CD4-positive, alpha-beta T cell (primary cell): ENCODE measurements at regions not wholly inside any gene's neighbourhood (a gene's known extent, or its start where the extent isn't known, plus 50 kb on each side); places are given as distances from the start of the nearest gene placed in this dataset.

Source experiments
- ATAC-seq: fragments of 200-7000 bp; cut with Tn5 transposase; one replicate; pipeline ENCODE4 v1.10.0; 2022; ENCODE audit warnings: mild to moderate bottlenecking; ENCODE audit not compliant: poor library complexity
- CTCF ChIA-PET: fragments of 350-600 bp; sonication (Branson Sonifier 250); formaldehyde crosslinking; loops from one replicate; lab custom pipeline; 2021; ENCODE audit warnings: antibody characterized with exemption, inconsistent platforms; lab: Charles Lee
- POLR2A ChIA-PET: fragments of 350-600 bp; sonication (Branson Sonifier 250); formaldehyde crosslinking; loops from one replicate; lab custom pipeline; 2021; ENCODE audit warnings: antibody characterized with exemption, inconsistent platforms; lab: Charles Lee
- DNase-seq, 14 experiments: peaks; one replicate each; pipeline ENCODE4 v3.0.0-alpha.2; 2013 to 2020; ENCODE audit warnings: mixed read lengths in 2 of 14
- H3K27ac ChIP-seq, 2 donors: one replicate each; pipeline versions ENCODE4 v1.5.1 to v1.7.0; 2013; ENCODE audit warnings: low read length in 2 of 2, low read depth in 1 of 2, mild to moderate bottlenecking in 1 of 2
- H3K27me3 ChIP-seq, 2 experiments: 1 replicate in 1 of 2; 2 replicates in 1 of 2; pipeline versions ENCODE4 v1.6.1 to v1.7.0; 2013; ENCODE audit warnings: low read length in 2 of 2, control low read depth in 1 of 2, mild to moderate bottlenecking in 1 of 2, moderate library complexity in 1 of 2; ENCODE audit not compliant: insufficient read depth in 2 of 2, control insufficient read depth in 1 of 2
- H3K36me3 ChIP-seq: one replicate; pipeline ENCODE4 v1.6.1; 2013; ENCODE audit warnings: low read length, control low read depth; ENCODE audit not compliant: insufficient read depth
- H3K4me1 ChIP-seq: one replicate; pipeline ENCODE4 v1.6.1; 2013; ENCODE audit warnings: low read length, control low read depth; ENCODE audit not compliant: insufficient read depth
- H3K4me3 ChIP-seq: one replicate; pipeline ENCODE4 v1.5.1; 2013; ENCODE audit warnings: mild to moderate bottlenecking, low read length, moderate library complexity
- H3K9me3 ChIP-seq, 2 experiments: 1 replicate in 1 of 2; 2 replicates in 1 of 2; pipeline versions ENCODE4 v1.6.1 to v1.7.0; 2013; ENCODE audit warnings: low read length in 2 of 2, mild to moderate bottlenecking in 2 of 2, control low read depth in 1 of 2, moderate library complexity in 1 of 2; ENCODE audit not compliant: control insufficient read depth in 1 of 2, insufficient read depth in 1 of 2
- H3K27ac Mint-ChIP-seq: one replicate; pipeline ENCODE4 v1.8.0; 2020; ENCODE audit warnings: mixed read lengths
- H3K27me3 Mint-ChIP-seq: one replicate; pipeline ENCODE4 v1.8.0; 2021; ENCODE audit warnings: mixed read lengths
- H3K36me3 Mint-ChIP-seq: one replicate; pipeline ENCODE4 v1.8.0; 2021; ENCODE audit warnings: low read depth, mixed read lengths
- H3K4me1 Mint-ChIP-seq: one replicate; pipeline ENCODE4 v1.8.0; 2021; ENCODE audit warnings: low read depth, mixed read lengths
- H3K4me3 Mint-ChIP-seq: one replicate; pipeline ENCODE4 v1.8.0; 2020; ENCODE audit warnings: mild to moderate bottlenecking, mixed read lengths
- H3K9me3 Mint-ChIP-seq: one replicate; pipeline ENCODE4 v1.8.0; 2020; ENCODE audit warnings: mixed read lengths
- intact Hi-C, 2 experiments: fragments of 100-400 bp; cut with DNase I in 1 of 2; cut with micrococcal nuclease in 1 of 2; formaldehyde crosslinking; loops; one replicate each; pipeline versions ENCODE4 v1.15.1 to v1.9.0; 2023 to 2025; cut with DNase I, micrococcal nuclease
- TF ChIP-seq, protein P1 (sequence below): fragments of 200-600 bp; IDR thresholded peaks from one replicate; pipeline ENCODE4 v1.8.0; 2022; ENCODE audit warnings: antibody characterized with exemption, mild to moderate bottlenecking

DNA sequence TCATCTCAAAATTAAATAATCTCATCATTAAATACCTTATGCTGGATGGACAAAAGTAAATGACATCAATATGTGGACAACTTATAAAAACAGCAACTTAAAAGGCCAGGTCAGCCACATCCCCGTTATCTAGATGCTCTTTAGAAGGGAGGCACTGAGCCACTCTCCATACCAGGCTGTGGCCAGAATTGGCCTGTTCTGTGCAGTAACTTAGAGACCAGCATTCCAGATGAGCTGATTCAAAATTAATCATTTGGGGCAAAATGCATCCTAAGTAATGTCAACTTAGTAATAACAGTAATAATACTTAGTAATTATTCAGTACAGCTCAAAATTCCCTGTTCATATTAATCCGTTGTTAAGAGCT lies 373.6 kb downstream of the FBXW7 start:
- TF ChIP-seq, protein P1, sequence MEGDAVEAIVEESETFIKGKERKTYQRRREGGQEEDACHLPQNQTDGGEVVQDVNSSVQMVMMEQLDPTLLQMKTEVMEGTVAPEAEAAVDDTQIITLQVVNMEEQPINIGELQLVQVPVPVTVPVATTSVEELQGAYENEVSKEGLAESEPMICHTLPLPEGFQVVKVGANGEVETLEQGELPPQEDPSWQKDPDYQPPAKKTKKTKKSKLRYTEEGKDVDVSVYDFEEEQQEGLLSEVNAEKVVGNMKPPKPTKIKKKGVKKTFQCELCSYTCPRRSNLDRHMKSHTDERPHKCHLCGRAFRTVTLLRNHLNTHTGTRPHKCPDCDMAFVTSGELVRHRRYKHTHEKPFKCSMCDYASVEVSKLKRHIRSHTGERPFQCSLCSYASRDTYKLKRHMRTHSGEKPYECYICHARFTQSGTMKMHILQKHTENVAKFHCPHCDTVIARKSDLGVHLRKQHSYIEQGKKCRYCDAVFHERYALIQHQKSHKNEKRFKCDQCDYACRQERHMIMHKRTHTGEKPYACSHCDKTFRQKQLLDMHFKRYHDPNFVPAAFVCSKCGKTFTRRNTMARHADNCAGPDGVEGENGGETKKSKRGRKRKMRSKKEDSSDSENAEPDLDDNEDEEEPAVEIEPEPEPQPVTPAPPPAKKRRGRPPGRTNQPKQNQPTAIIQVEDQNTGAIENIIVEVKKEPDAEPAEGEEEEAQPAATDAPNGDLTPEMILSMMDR: no peak
- Histone ChIP-seq H3K9me3 (no peaks in the 10 kb centered on the region), H3K36me3 (no peaks in the 10 kb centered on the region), H3K27me3 (no peaks in the 10 kb centered on the region), H3K27ac (no peak overlapping the region), H3K4me1 (no peaks in the 10 kb centered on the region), H3K4me3 (no peak overlapping the region)
- Mint-ChIP-seq H3K4me1 (peaks cover 29% of the 10 kb centered on the region), H3K36me3 (no peaks in the 10 kb centered on the region), H3K27ac (no peak overlapping the region), H3K27me3 (no peaks in the 10 kb centered on the region), H3K9me3 (peaks cover 4% of the 10 kb centered on the region), H3K4me3 (no peak overlapping the region)
- intact Hi-C loops: no loop called here
- ChIA-PET POLR2A (interaction anchor here (0.6 kb wide), 1 partner anchor 41 kb away, joined by 3 read pairs; no protein-coding TSS in a partner anchor), CTCF (no interaction called here)
- ATAC-seq (no peak), DNase-seq (no peak)

DNA sequence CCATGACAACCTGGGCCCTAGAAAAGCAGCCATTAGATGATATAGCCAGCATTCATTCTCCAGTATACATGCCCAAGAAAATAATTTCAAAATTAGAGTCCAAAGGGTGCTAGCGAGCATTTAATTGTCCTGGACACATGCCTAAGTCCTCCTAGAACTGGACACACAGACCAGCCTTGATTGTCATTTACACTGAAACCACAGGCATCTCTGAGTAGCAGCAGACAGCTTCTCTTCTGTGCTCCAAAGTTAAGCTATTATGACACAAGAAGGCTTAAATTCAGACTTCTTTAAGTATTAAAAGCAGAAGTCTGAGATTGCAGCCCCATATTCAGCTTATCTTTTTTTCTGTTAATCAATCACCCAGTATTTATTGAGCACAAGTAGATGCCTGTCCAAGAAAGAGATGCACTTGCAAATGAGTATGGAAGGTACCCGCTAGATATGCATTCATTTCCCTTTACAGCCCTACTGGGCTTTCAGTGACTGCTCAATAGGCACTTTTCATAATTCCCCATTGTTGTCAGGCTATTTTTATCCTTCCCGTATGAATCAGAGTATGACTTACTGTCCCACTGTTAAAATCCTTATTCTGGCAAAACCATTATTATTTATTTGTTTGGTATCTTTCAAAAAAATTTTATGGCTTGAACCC lies 374.1 kb downstream of the FBXW7 start:
- no peak overlapping the region for H3K4me3 ChIP-seq
- Mint-ChIP-seq H3K4me3 (no peak overlapping the region), H3K36me3 (no peaks in the 10 kb centered on the region), H3K27me3 (no peaks in the 10 kb centered on the region), H3K9me3 (peaks cover 4% of the 10 kb centered on the region), H3K4me1 (peaks cover 33% of the 10 kb centered on the region), H3K27ac (no peak overlapping the region)
- ATAC-seq (no peak), DNase-seq (no peak)
- H3K9me3 ChIP-seq: no peaks in the 10 kb centered on the region
- H3K4me1 ChIP-seq: peaks cover 3% of the 10 kb centered on the region
- H3K36me3 ChIP-seq: no peaks in the 10 kb centered on the region
- ChIA-PET POLR2A (interaction anchor here (0.6 kb wide), 1 partner anchor 40 kb away, joined by 3 read pairs; no protein-coding TSS in a partner anchor), CTCF (no interaction called here)
- TF ChIP-seq, protein P1: no peak
- intact Hi-C loops: no loop called here
- no peak overlapping the region for H3K27ac ChIP-seq
- H3K27me3 ChIP-seq: no peaks in the 10 kb centered on the region

DNA sequence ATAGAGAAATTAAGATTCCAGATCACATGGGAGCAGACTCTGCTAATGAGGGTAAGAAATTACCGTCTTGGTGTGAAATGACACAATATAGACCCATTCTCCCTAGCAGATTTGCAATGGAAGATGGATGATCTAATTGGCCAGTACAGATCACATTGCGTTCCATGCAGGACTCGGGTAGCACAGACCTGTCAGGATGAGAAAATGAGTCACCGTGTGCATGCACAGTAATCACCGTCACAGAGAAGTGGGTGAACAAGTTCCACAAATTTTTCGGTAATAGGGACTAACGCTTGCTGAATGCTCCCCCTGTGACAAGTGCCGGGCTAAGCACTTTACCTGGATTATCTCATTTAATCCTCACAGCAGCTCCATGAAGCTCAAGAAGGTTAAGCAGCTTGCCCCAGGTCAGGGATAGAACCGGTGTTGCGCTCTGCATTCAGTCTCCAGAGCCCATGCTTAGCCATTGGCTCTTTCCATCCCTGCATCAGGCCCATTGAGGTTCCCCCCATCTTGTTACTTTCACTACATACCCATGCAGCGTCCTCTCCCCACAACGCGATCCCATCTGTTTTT lies 375.6 kb downstream of the FBXW7 start:
- H3K27ac ChIP-seq: no peak overlapping the region
- peaks cover 4% of the 10 kb centered on the region for H3K4me1 ChIP-seq
- ChIA-PET POLR2A (no interaction called here), CTCF (no interaction called here)
- TF ChIP-seq, protein P1: no peak
- Mint-ChIP-seq H3K4me3 (no peak overlapping the region), H3K27ac (no peak overlapping the region), H3K9me3 (no peaks in the 10 kb centered on the region), H3K4me1 (peaks cover 33% of the 10 kb centered on the region), H3K36me3 (no peaks in the 10 kb centered on the region), H3K27me3 (no peaks in the 10 kb centered on the region)
- intact Hi-C loops: no loop called here
- H3K36me3 ChIP-seq: no peaks in the 10 kb centered on the region
- H3K4me3 ChIP-seq: no peak overlapping the region
- DNase-seq (no peak), ATAC-seq (no peak)
- H3K9me3 ChIP-seq: no peaks in the 10 kb centered on the region
- no peaks in the 10 kb centered on the region for H3K27me3 ChIP-seq
